IMR-90 (cell line): ENCODE measurements at regions not wholly inside any gene's neighbourhood (a gene's known extent, or its start where the extent isn't known, plus 50 kb on each side); places are given as distances from the start of the nearest gene placed in this dataset.
A peak's percentile ranks its signal among the peaks of the same experiment; 100 is the strongest.

Experiments
- BHLHE40 ChIP-seq: fragments of 150-350 bp; IDR thresholded peaks from 2 replicates; pipeline ENCODE4 v1.6.1; 2016; ENCODE audit warnings: mild to moderate bottlenecking, low read depth, low read length
- CEBPB ChIP-seq: IDR thresholded peaks from 2 replicates; pipeline ENCODE4 v1.6.1; 2012; ENCODE audit warnings: low read depth, low read length, improper control_type of control experiment
- CTCF ChIP-seq: conservative IDR thresholded peaks from 2 replicates; pipeline ENCODE4 v1.5.1; 2012; ENCODE audit warnings: mild to moderate bottlenecking, low read depth, low read length, improper control_type of control experiment
- ELK1 ChIP-seq: fragments of 150-350 bp; IDR thresholded peaks from 2 replicates; pipeline ENCODE4 v1.6.1; 2016; ENCODE audit warnings: low read depth, mild to moderate bottlenecking, low read length, moderate library complexity, borderline replicate concordance
- FOS ChIP-seq: fragments of 150-350 bp; IDR thresholded peaks from 2 replicates; pipeline ENCODE4 v1.6.1; 2016; ENCODE audit warnings: low read depth, low read length
- MAZ ChIP-seq: IDR thresholded peaks from 2 replicates; pipeline ENCODE4 v1.6.1; 2012; ENCODE audit warnings: low read depth, mild to moderate bottlenecking, low read length, improper control_type of control experiment, moderate library complexity, borderline replicate concordance
- POLR2A ChIP-seq: IDR thresholded peaks from 2 replicates; pipeline ENCODE4 v1.6.1; 2012; ENCODE audit warnings: mild to moderate bottlenecking, low read depth, low read length
- RCOR1 ChIP-seq: IDR thresholded peaks from 2 replicates; pipeline ENCODE4 v1.6.1; 2012; ENCODE audit warnings: mild to moderate bottlenecking, low read length, improper control_type of control experiment; ENCODE audit not compliant: insufficient replicate concordance
- USF2 ChIP-seq: fragments of 150-350 bp; IDR thresholded peaks from 2 replicates; pipeline ENCODE4 v1.6.1; 2017; ENCODE audit warnings: mild to moderate bottlenecking, antibody characterized with exemption, low read length, low read depth

- peak; percentile 79 for TF ChIP-seq CTCF
- TF ChIP-seq CEBPB = no peak
- TF ChIP-seq FOS = no peak
- no peak for TF ChIP-seq POLR2A
- no peak for TF ChIP-seq BHLHE40
- no peak for TF ChIP-seq ELK1
- TF ChIP-seq USF2 = no peak
- TF ChIP-seq MAZ = no peak
- no peak for TF ChIP-seq RCOR1
Measured at GRCh38 chr5:42912184-42912798, 100.6 kb upstream of the SELENOP start.
